Ovary (tissue), 7 donors: ENCODE measurements at regions not wholly inside any gene's neighbourhood (a gene's known extent, or its start where the extent isn't known, plus 50 kb on each side); places are given as distances from the start of the nearest gene placed in this dataset.

Experiments used
- DNase-seq, 5 donors: peaks; one replicate each; pipeline ENCODE4 v3.0.0-alpha.2; 2019 to 2020
- H3K27ac ChIP-seq, 2 donors: fragments of 200-600 bp; one replicate each; pipeline versions ENCODE4 v1.5.1 to v1.8.0; 2019 to 2022
- H3K27me3 ChIP-seq: fragments of 200-600 bp; one replicate; pipeline ENCODE4 v1.8.0; 2022
- H3K36me3 ChIP-seq: fragments of 200-600 bp; sonication (generic); one replicate; pipeline ENCODE4 v1.5.1; 2019
- H3K4me1 ChIP-seq: one replicate; pipeline ENCODE4 v1.8.1; 2013; ENCODE audit warnings: mild to moderate bottlenecking, moderate library complexity; ENCODE audit not compliant: insufficient read depth
- H3K4me3 ChIP-seq: fragments of 200-600 bp; sonication (generic); one replicate; pipeline ENCODE4 v1.5.1; 2017
- H3K9me3 ChIP-seq, 2 donors: fragments of 200-600 bp in 1 of 2; sonication (generic) in 1 of 2; one replicate each; pipeline versions ENCODE4 v1.5.1 to v1.8.1; 2013 to 2019; ENCODE audit warnings: mild to moderate bottlenecking in 1 of 2, moderate library complexity in 1 of 2
- CTCF ChIP-seq, 3 donors: fragments of 450-650 bp in 2 of 3; fragments of 200-600 bp in 1 of 3; IDR thresholded peaks; one replicate each; pipeline versions ENCODE4 v1.5.1 to v1.8.0; 2016 to 2022; ENCODE audit warnings: antibody characterized with exemption in 3 of 3, mild to moderate bottlenecking in 1 of 3
- EP300 ChIP-seq: sonication (generic); formaldehyde crosslinking; IDR thresholded peaks from one replicate; pipeline ENCODE4 v1.6.1; 2017; ENCODE audit warnings: antibody characterized with exemption
- POLR2A ChIP-seq: fragments of 450-650 bp; IDR thresholded peaks from one replicate; pipeline ENCODE4 v1.6.1; 2017; ENCODE audit warnings: antibody characterized with exemption, mild to moderate bottlenecking, moderate library complexity
- WGBS, 3 donors: extraction: QIAGEN DNeasy Blood & Tissue Kit in 1 of 3; methylation state at CpG; one replicate each; pipeline versions ENCODE4 v1.1.5 to v1.1.7; 2013 to 2017; 5-methylcytosine and 5-hydroxymethylcytosine counted together
- intact Hi-C, 4 donors: fragments of 100-400 bp; cut with DNase I; formaldehyde crosslinking; loops; one replicate each; pipeline versions ENCODE4 v1.11.0 to v1.15.1; 2022 to 2023
- donor health status: DM: no; HTN: no; CAD: no; lungs with moderate emphysema.
- donor health status: DM: no; HTN: no; CAD: no.
- donor health status: Bipolar disorder and iron deficiency.
- donor health status: DM: no; HTN: no; CAD: no.
- donor health status: DM: yes; HTN: yes; CAD: no.

- intact Hi-C loops, result no loop called here
- no peaks in the 10 kb centered on the region for H3K36me3 ChIP-seq
- H3K4me3 ChIP-seq, result no peak overlapping the region
- no peak overlapping the region for H3K27ac ChIP-seq
- H3K4me1 ChIP-seq, result no peaks in the 10 kb centered on the region
- H3K9me3 ChIP-seq, result no peaks in the 10 kb centered on the region
- no peak for TF ChIP-seq CTCF (IDR thresholded peaks at IDR 0.05)
- TF ChIP-seq EP300, result no peak
- TF ChIP-seq POLR2A, result no peak
- H3K27me3 ChIP-seq, result no peaks in the 10 kb centered on the region
- DNase-seq, result no peak
- 46 to 96% (median 63%) methylated on average over 2 of the region's 2 CpGs for WGBS, 3 donors
Observed at GRCh38 chr16:55012362-55012761, 81.7 kb downstream of the IRX5 start.

DNA sequence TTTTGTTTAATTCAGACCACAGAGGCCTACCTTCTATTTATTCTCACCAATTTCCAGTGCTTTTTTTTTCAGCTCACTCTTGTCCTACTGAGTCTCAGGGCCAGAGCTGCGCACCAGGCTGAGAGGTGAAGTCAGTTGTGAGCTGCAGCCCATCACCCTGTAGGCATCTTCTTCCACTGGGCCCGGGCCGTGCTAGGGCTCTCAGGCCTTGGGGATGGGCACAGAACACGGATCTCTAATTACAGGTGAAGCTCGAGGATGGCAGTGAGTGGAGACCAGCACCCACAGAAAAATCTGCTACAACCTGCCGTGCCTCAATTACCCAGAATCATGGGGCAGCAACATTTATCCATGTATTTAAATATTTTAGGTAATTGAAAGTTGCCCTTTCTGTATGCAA lies 82.1 kb downstream of the IRX5 start:
- H3K9me3 ChIP-seq, result no peaks in the 10 kb centered on the region
- intact Hi-C loops, result no loop called here
- H3K27me3 ChIP-seq, result no peaks in the 10 kb centered on the region
- no peak for DNase-seq
- H3K36me3 ChIP-seq, result no peaks in the 10 kb centered on the region
- TF ChIP-seq POLR2A, result no peak
- TF ChIP-seq CTCF (IDR thresholded peaks at IDR 0.05), result no peak
- no peak for TF ChIP-seq EP300
- no peaks in the 10 kb centered on the region for H3K4me1 ChIP-seq
- H3K27ac ChIP-seq, result no peak overlapping the region
- H3K4me3 ChIP-seq, result no peak overlapping the region
- 84 to 91% (median 87%) methylated on average over 6 of the region's 6 CpGs for WGBS, 3 donors

- no peak for TF ChIP-seq POLR2A
- no peak for TF ChIP-seq EP300
- no peak for TF ChIP-seq CTCF (IDR thresholded peaks at IDR 0.05)
- WGBS, 3 donors, result 92 to 95% (median 93%) methylated on average over 4 of the region's 4 CpGs
- intact Hi-C loops, result no loop called here
Observed at GRCh38 chr16:55014022-55014421, 83.4 kb downstream of the IRX5 start.

GRCh38 chr16:55015181-55015913 lies 84.7 kb downstream of the IRX5 start:
- Histone ChIP-seq H3K36me3 (no peaks in the 10 kb centered on the region), H3K27ac (no peak overlapping the region), H3K27me3 (no peaks in the 10 kb centered on the region), H3K9me3 (no peaks in the 10 kb centered on the region), H3K4me3 (no peak overlapping the region), H3K4me1 (no peaks in the 10 kb centered on the region)
- no peak for TF ChIP-seq EP300
- TF ChIP-seq CTCF (IDR thresholded peaks at IDR 0.05), result no peak
- intact Hi-C loops, result no loop called here
- 69 to 77% (median 70%) methylated on average over 10 of the region's 10 CpGs for WGBS, 3 donors
- no peak for DNase-seq

More at GRCh38 chr16:55014022-55014421, 83.4 kb downstream of the IRX5 start:
- Histone ChIP-seq H3K27ac (no peak overlapping the region), H3K9me3 (no peaks in the 10 kb centered on the region), H3K4me1 (no peaks in the 10 kb centered on the region), H3K27me3 (no peaks in the 10 kb centered on the region), H3K36me3 (no peaks in the 10 kb centered on the region), H3K4me3 (no peak overlapping the region)
- DNase-seq, result no peak
